Trophoblast cell (in vitro differentiated cells and primary cell): ENCODE measurements at regions not wholly inside any gene's neighbourhood (a gene's known extent, or its start where the extent isn't known, plus 50 kb on each side); places are given as distances from the start of the nearest gene placed in this dataset.
"Not testable (repeated sequence)": the region's sequence is repeated elsewhere in the genome, so short reads cannot be mapped to it uniquely, and the experiment has no call there.

ENCODE experiments used
- DNase-seq, 2 donors: peaks; one replicate each; pipeline ENCODE4 v3.0.0-alpha.2; 2016
- H2AFZ ChIP-seq: 2 replicates; pipeline ENCODE4 v1.6.1; 2013; ENCODE audit warnings: low read length, moderate library complexity, mild to moderate bottlenecking; ENCODE audit not compliant: insufficient read depth, poor library complexity
- H2AK5ac ChIP-seq: 2 replicates; pipeline ENCODE4 v1.6.1; 2013; ENCODE audit warnings: mild to moderate bottlenecking, low read length
- H2BK120ac ChIP-seq: 2 replicates; pipeline ENCODE4 v1.6.1; 2013; ENCODE audit warnings: low read length, mild to moderate bottlenecking, moderate library complexity; ENCODE audit not compliant: insufficient read depth, poor library complexity
- H2BK12ac ChIP-seq: 2 replicates; pipeline ENCODE4 v1.6.1; 2013; ENCODE audit warnings: mild to moderate bottlenecking, low read length, moderate library complexity
- H2BK5ac ChIP-seq: 2 replicates; pipeline ENCODE4 v1.6.1; 2013; ENCODE audit warnings: low read length, low read depth, moderate library complexity, mild to moderate bottlenecking; ENCODE audit not compliant: poor library complexity
- H3K14ac ChIP-seq: 2 replicates; pipeline ENCODE4 v1.6.1; 2013; ENCODE audit warnings: mild to moderate bottlenecking, low read length
- H3K18ac ChIP-seq: 2 replicates; pipeline ENCODE4 v1.6.1; 2013; ENCODE audit warnings: mild to moderate bottlenecking, low read length
- H3K23ac ChIP-seq: 2 replicates; pipeline ENCODE4 v1.6.1; 2013; ENCODE audit warnings: low read length
- H3K27ac ChIP-seq: 2 replicates; pipeline ENCODE4 v1.5.1; 2013; ENCODE audit warnings: low read depth, mild to moderate bottlenecking, inconsistent platforms, low read length, moderate library complexity
- H3K27me3 ChIP-seq: 2 replicates; pipeline ENCODE4 v1.6.1; 2013; ENCODE audit warnings: inconsistent platforms, mild to moderate bottlenecking, low read length, moderate library complexity; ENCODE audit not compliant: insufficient read depth
- H3K36me3 ChIP-seq, 2 experiments: 1 replicate in 1 of 2; 2 replicates in 1 of 2; pipeline ENCODE4 v1.6.1; 2013; ENCODE audit warnings: low read length in 2 of 2, mild to moderate bottlenecking in 2 of 2, moderate library complexity in 1 of 2; ENCODE audit not compliant: insufficient read depth in 2 of 2, control insufficient read depth in 1 of 2
- H3K4ac ChIP-seq: 2 replicates; pipeline ENCODE4 v1.6.1; 2013; ENCODE audit warnings: low read depth, mild to moderate bottlenecking, low read length, moderate library complexity
- H3K4me1 ChIP-seq, 2 experiments: 1 replicate in 1 of 2; 2 replicates in 1 of 2; pipeline ENCODE4 v1.6.1; 2013; ENCODE audit warnings: low read length in 2 of 2, mild to moderate bottlenecking in 2 of 2, moderate library complexity in 1 of 2; ENCODE audit not compliant: insufficient read depth in 2 of 2, control insufficient read depth in 1 of 2
- H3K4me2 ChIP-seq: 2 replicates; pipeline ENCODE4 v1.6.1; 2013; ENCODE audit warnings: inconsistent platforms, mild to moderate bottlenecking, low read length, moderate library complexity
- H3K4me3 ChIP-seq: 2 replicates; pipeline ENCODE4 v1.5.1; 2013; ENCODE audit warnings: mild to moderate bottlenecking, low read depth, low read length, inconsistent platforms
- H3K79me1 ChIP-seq: one replicate; pipeline ENCODE4 v1.6.1; 2013; ENCODE audit warnings: low read length
- H3K79me2 ChIP-seq: 2 replicates; pipeline ENCODE4 v1.6.1; 2013; ENCODE audit warnings: low read length, mild to moderate bottlenecking; ENCODE audit not compliant: control insufficient read depth, insufficient read depth, poor library complexity
- H3K9ac ChIP-seq: 2 replicates; pipeline ENCODE4 v1.6.1; 2013; ENCODE audit warnings: mild to moderate bottlenecking, low read length
- H3K9me3 ChIP-seq: 2 replicates; pipeline ENCODE4 v1.6.1; 2013; ENCODE audit warnings: low read depth, mild to moderate bottlenecking, control low read depth, inconsistent platforms, low read length; ENCODE audit not compliant: insufficient read depth
- H4K12ac ChIP-seq: 2 replicates; pipeline ENCODE4 v1.6.1; 2013; ENCODE audit warnings: low read depth, mild to moderate bottlenecking, low read length, moderate library complexity
- H4K8ac ChIP-seq: 2 replicates; pipeline ENCODE4 v1.6.1; 2013; ENCODE audit warnings: low read depth, mild to moderate bottlenecking, low read length, moderate library complexity
- H4K91ac ChIP-seq: one replicate; pipeline ENCODE4 v1.6.1; 2013; ENCODE audit warnings: low read depth, mild to moderate bottlenecking, low read length, moderate library complexity
- WGBS: extraction: QIAGEN DNeasy Blood & Tissue Kit; methylation state at CpG from one replicate; pipeline ENCODE4 v1.1.7; 2013; ENCODE audit warnings: missing lambda C conversion rate; ENCODE audit not compliant: insufficient read length, insufficient coverage; ENCODE audit errors: extremely low coverage; 5-methylcytosine and 5-hydroxymethylcytosine counted together

DNA sequence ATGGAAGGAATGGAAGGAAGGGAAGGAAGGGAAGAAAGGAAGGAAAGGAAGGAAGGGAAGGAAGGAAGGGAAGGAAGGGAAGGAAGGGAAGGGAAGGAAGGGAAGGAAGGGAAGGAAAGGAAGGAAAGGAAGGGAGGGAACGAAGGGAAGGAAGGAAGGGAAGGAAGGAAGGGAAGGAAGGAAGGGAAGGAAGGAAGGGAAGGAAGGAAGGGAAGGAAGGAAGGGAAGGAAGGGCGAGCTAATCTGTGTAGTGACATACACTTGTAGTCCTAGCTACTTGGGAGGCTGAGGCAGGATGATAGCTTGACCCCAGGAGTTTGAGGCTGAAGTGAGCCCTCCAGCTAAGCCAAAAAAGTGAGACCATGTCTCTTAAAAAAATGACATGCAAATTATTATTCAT lies 311.3 kb upstream of the LUZP2 start:
- not testable (repeated sequence) for H2AFZ ChIP-seq, DNase-seq

DNA sequence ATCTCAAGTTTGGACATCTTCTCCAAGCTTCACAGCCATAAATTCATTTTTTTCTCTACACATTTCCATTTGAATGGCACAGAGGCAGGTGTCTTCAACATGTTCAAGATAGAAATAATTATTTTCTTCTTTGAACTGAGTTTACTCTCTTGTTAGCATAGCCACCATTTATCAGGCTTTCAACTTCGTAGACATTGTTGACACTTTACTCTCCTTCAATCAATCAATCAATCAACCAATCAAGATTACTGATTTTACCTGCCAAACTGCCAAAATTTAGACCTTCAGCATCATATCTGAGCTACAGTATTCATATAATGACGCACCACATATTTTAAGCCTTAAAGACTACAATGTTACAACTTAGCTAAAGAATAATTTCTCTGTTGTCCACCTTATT lies 300.1 kb upstream of the LUZP2 start:
- H3K4me3 ChIP-seq, result no peak overlapping the region
- no peaks in the 10 kb centered on the region for H3K9me3 ChIP-seq
- H3K79me2 ChIP-seq, result no peaks in the 10 kb centered on the region
- H3K18ac ChIP-seq, result no peak overlapping the region
- no peaks in the 10 kb centered on the region for H3K36me3 ChIP-seq
- no peak overlapping the region for H2AFZ ChIP-seq
- no peaks in the 10 kb centered on the region for H3K79me1 ChIP-seq
- H2BK120ac ChIP-seq, result no peak overlapping the region
- H2BK5ac ChIP-seq, result no peak overlapping the region
- no peak overlapping the region for H2AK5ac ChIP-seq
- H3K14ac ChIP-seq, result no peak overlapping the region
- no CpG with 5 or more reads among the region's 2 CpGs for WGBS
- no peaks in the 10 kb centered on the region for H3K4me1 ChIP-seq
- H3K4ac ChIP-seq, result no peak overlapping the region
- no peak overlapping the region for H3K23ac ChIP-seq
- H4K12ac ChIP-seq, result no peak overlapping the region
- no peaks in the 10 kb centered on the region for H3K27me3 ChIP-seq
- H4K91ac ChIP-seq, result no peak overlapping the region
- H4K8ac ChIP-seq, result no peak overlapping the region
- no peak overlapping the region for H3K9ac ChIP-seq
- no peak overlapping the region for H2BK12ac ChIP-seq
- H3K27ac ChIP-seq, result no peak overlapping the region
- H3K4me2 ChIP-seq, result no peak overlapping the region
- DNase-seq, result no peak

More for the DNA sequence above, 311.3 kb upstream of the LUZP2 start:
- not testable (repeated sequence) for H3K36me3 ChIP-seq, H4K91ac ChIP-seq, H2BK120ac ChIP-seq, H3K9ac ChIP-seq, H3K4me3 ChIP-seq, H2BK5ac ChIP-seq, H3K9me3 ChIP-seq, H2AK5ac ChIP-seq, H3K4me2 ChIP-seq, H3K23ac ChIP-seq, H3K79me1 ChIP-seq, H4K12ac ChIP-seq, H3K79me2 ChIP-seq, H3K27ac ChIP-seq, H3K4me1 ChIP-seq, H3K27me3 ChIP-seq, H3K4ac ChIP-seq, H4K8ac ChIP-seq, H2BK12ac ChIP-seq, H3K14ac ChIP-seq, H3K18ac ChIP-seq
- WGBS, result no CpG with 5 or more reads among the region's 2 CpGs

DNA sequence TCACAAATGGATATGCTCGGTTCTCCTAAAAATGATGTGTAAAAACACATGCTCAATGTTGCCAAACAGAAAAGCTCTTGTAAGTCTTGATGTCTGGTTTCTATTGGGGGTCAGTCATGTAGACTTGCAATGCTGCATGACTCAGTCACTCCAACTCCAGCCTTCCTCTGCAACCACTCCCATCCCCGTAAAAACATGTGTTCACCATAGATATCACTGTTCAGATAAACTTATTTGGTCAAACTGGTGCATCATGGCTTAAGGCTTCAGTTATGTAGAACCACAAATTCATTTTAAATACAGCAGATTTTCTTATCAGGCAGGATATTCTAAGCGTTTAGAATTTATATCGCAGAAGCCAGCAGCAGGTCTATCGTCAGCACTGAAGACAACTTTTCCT lies 298.4 kb upstream of the LUZP2 start:
- Histone ChIP-seq H3K4ac (no peak overlapping the region), H2BK5ac (no peak overlapping the region), H2AK5ac (no peak overlapping the region), H3K36me3 (no peaks in the 10 kb centered on the region), H2AFZ (no peak overlapping the region), H3K4me3 (no peak overlapping the region), H4K91ac (no peak overlapping the region), H4K12ac (no peak overlapping the region), H2BK120ac (no peak overlapping the region), H3K23ac (no peak overlapping the region), H3K9me3 (no peaks in the 10 kb centered on the region), H3K14ac (no peak overlapping the region), H3K79me1 (no peaks in the 10 kb centered on the region), H3K18ac (no peak overlapping the region), H4K8ac (no peak overlapping the region), H3K4me1 (no peaks in the 10 kb centered on the region), H3K79me2 (no peaks in the 10 kb centered on the region), H3K9ac (no peak overlapping the region), H2BK12ac (no peak overlapping the region), H3K4me2 (no peak overlapping the region), H3K27me3 (no peaks in the 10 kb centered on the region), H3K27ac (no peak overlapping the region)
- DNase-seq, result no peak
- no CpG with 5 or more reads among the region's 5 CpGs for WGBS

DNA sequence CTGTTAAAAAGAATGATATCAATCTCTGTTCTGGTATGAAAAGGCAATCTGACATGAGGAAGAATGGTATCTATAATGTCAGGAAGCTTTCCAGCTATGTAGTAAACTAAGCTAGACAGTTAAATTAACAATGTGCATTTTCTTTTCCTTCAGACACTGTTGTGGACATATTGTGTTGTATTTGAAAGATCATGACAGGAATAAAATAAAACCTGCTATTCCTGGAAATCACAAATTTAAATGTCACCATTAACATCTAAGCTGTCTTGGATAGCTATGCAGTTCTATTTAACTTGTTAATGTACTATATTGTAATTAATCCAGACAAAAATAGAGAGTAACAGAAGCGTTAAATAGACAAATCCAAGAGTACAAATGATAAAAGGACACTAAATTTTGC lies 297.4 kb upstream of the LUZP2 start:
- no peak for DNase-seq

More for the DNA sequence above, 297.4 kb upstream of the LUZP2 start:
- no peak overlapping the region for H2AFZ ChIP-seq
- no peaks in the 10 kb centered on the region for H3K36me3 ChIP-seq
- H4K91ac ChIP-seq, result no peak overlapping the region
- H3K23ac ChIP-seq, result no peak overlapping the region
- no peak overlapping the region for H3K9ac ChIP-seq
- no peak overlapping the region for H2BK12ac ChIP-seq
- WGBS, result no CpG with 5 or more reads among the region's 1 CpG
- H2BK120ac ChIP-seq, result no peak overlapping the region
- H3K4me2 ChIP-seq, result no peak overlapping the region
- H3K14ac ChIP-seq, result no peak overlapping the region
- no peaks in the 10 kb centered on the region for H3K4me1 ChIP-seq
- no peak overlapping the region for H4K8ac ChIP-seq
- no peaks in the 10 kb centered on the region for H3K79me2 ChIP-seq
- no peaks in the 10 kb centered on the region for H3K79me1 ChIP-seq
- no peak overlapping the region for H3K4me3 ChIP-seq
- no peak overlapping the region for H3K27ac ChIP-seq
- H2BK5ac ChIP-seq, result no peak overlapping the region
- no peak overlapping the region for H3K4ac ChIP-seq
- no peaks in the 10 kb centered on the region for H3K27me3 ChIP-seq
- no peak overlapping the region for H3K18ac ChIP-seq
- H2AK5ac ChIP-seq, result no peak overlapping the region
- H4K12ac ChIP-seq, result no peak overlapping the region
- H3K9me3 ChIP-seq, result no peaks in the 10 kb centered on the region
